GM12873 (cell line): ENCODE measurements at regions not wholly inside any gene's neighbourhood (a gene's known extent, or its start where the extent isn't known, plus 50 kb on each side); places are given as distances from the start of the nearest gene placed in this dataset.

Experiments
- TF ChIP-seq, protein P1 (sequence below): IDR thresholded peaks from 2 replicates; pipeline ENCODE4 v1.5.1; 2012; ENCODE audit warnings: low read depth, mild to moderate bottlenecking, moderate library complexity, low read length, control low read depth; ENCODE audit not compliant: insufficient read depth; ENCODE audit errors: missing control alignments

GRCh38 chr2:84029903-84030575 is 429.0 kb downstream of the SUCLG1 start:
- TF ChIP-seq, protein P1, sequence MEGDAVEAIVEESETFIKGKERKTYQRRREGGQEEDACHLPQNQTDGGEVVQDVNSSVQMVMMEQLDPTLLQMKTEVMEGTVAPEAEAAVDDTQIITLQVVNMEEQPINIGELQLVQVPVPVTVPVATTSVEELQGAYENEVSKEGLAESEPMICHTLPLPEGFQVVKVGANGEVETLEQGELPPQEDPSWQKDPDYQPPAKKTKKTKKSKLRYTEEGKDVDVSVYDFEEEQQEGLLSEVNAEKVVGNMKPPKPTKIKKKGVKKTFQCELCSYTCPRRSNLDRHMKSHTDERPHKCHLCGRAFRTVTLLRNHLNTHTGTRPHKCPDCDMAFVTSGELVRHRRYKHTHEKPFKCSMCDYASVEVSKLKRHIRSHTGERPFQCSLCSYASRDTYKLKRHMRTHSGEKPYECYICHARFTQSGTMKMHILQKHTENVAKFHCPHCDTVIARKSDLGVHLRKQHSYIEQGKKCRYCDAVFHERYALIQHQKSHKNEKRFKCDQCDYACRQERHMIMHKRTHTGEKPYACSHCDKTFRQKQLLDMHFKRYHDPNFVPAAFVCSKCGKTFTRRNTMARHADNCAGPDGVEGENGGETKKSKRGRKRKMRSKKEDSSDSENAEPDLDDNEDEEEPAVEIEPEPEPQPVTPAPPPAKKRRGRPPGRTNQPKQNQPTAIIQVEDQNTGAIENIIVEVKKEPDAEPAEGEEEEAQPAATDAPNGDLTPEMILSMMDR, result no peak

- TF ChIP-seq, protein P1, result no peak
These were observed 432.3 kb downstream of the SUCLG1 start for GRCh38 chr2:84026818-84027217.

GRCh38 chr2:84022810-84023431 is 436.2 kb downstream of the SUCLG1 start:
- TF ChIP-seq, protein P1, result peak; percentile 78

DNA sequence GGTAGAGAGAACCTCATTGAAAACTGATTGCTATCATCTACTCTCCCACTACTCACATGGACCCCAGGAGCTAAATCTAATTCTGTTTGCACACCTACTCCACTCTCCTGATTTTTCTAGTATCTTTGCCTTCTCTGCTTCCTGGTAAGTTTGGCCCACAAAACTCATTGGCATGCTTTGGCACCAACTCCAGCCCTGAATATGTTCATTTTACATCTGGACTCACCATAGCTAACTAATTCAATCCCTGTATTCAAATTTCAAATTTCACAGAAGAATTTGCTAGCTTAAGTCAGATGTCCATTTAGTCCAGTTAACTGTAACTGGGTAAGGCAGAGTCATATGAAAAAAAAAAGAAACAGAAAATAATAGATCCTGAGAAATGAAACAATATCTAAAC is 442.1 kb downstream of the SUCLG1 start:
- TF ChIP-seq, protein P1, result no peak

DNA sequence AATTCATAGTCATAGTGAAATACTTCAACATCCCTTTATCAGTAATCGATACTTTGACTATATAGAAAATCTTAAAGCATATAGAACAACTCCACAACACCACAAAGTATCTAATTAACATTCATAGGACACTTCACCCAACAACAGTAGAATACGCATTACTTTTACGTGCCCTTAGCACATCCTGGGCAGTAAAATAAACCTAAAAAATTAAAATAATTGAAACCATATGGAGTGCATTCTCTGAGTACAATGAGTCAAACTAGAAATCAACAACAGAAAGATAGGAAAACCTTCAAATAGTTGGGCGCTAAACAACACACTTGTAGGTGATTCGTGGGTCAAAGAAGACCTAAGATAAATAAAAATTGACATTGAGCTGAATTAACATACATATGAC is 442.9 kb downstream of the SUCLG1 start:
- TF ChIP-seq, protein P1, result no peak

GRCh38 chr2:83997889-83998288 is 461.2 kb downstream of the SUCLG1 start:
- TF ChIP-seq, protein P1, result no peak

DNA sequence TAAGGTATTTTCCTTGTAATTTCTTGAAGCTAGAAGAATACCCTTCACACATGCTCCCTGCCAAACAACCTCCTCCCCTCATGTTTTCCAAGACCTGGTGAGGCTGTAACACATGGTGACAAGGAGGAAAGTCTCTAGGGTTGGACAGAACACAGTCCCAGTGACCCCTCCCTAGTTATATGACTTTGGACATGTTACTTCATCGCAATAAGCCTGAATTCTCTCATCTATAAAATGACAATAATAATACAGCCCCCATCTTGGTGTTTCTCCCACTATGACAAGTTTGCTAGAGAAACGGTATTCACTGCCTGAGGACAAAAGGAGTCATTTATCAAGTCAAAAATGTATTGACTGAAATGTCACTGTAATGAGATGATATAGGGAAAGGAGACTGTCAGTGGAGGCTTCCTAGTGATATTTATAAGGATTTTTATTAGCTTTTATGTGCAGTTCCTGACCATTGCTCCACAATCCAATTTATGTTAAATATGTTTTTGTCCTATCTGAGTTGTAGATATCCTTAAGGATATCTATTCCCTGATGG is 464.4 kb downstream of the SUCLG1 start:
- TF ChIP-seq, protein P1, result no peak
